ENCODE measurements at regions not wholly inside any gene's neighbourhood (a gene's known extent, or its start where the extent isn't known, plus 50 kb on each side); places are given as distances from the start of the nearest gene placed in this dataset.

DNA sequence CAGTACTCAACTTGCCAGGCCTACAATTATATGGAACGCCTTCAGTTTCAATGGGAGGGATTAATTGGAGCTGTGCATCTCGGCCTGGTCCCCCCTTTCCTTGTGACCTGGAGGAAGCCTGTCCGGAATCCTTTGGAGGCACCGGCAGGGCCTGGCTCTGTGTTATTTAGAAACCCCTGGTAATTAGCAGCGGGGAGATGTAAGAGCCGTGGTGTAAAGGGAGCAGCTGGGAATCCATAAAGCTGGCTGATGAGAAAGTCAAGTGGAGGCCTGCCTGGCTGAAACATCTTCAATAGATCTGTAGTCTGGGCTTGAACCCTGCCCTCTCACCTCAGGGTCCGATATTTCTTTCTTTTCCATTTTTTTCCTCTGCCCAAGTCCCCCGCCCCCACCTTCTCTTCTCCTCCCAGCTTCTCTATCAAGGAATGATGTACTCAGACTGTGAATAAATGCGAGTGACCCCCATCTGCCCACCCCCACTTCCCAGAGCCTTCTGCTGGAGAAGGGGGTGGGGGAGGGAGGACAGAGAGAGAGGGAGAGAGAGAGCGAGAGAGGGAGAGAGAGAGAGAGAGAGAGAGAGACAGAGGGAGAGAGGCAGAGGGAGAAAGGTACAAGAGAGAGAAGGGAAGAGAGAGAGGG lies 495.5 kb upstream of the ZFHX3 start:
- WGBS, 2 experiments (ENCODE audit: extremely low coverage in 2 of 2, insufficient read length in 1 of 2), result no CpG with 5 or more reads among the region's 10 CpGs
- no TSS peak for BruUV-seq (replicated peaks)
- H2BK20ac ChIP-seq (ENCODE audit: low read depth, low read length), result no peak overlapping the region
- no peaks in the 10 kb centered on the region for H3K4me1 ChIP-seq (ENCODE audit: control insufficient read depth, insufficient read depth, low read length)
- H2AK9ac ChIP-seq (replicated peaks; ENCODE audit: low read depth, low read length, poor library complexity), result no peak overlapping the region
- H3K23ac ChIP-seq (ENCODE audit: low read depth, low read length), result no peak overlapping the region
- dilution Hi-C loops (cut with HindIII; ENCODE audit: low sequenced_read_pairs, unreplicated experiment), result no loop called here
- in situ Hi-C loops (cut with MboI; ENCODE audit: low sequenced_read_pairs), result no loop called here
- ChIA-PET CTCF (interaction anchor here (0.6 kb wide), 1 partner anchor 731 kb away, joined by 5 read pairs; no protein-coding TSS in a partner anchor), POLR2A (ENCODE audit: unreplicated experiment) (no interaction called here)
- H3K56ac ChIP-seq (ENCODE audit: extremely low read depth, insufficient read depth, low read length), result no peak overlapping the region
- no peaks in the 10 kb centered on the region for H3K9me1 ChIP-seq (ENCODE audit: insufficient read depth, low read length)
- TF ChIP-seq RFX5 (IDR thresholded peaks at IDR 0.05; ENCODE audit: low read depth, low read length) (no peak), NFE2L2 (IDR thresholded peaks at IDR 0.05; ENCODE audit: low read depth, low read length) (no peak), RAD21 (IDR thresholded peaks at IDR 0.05; ENCODE audit: low read length) (no peak), BHLHE40 (IDR thresholded peaks at IDR 0.05; ENCODE audit: low read depth, low read length) (no peak), CTCF (conservative IDR thresholded peaks at IDR 0.05; ENCODE audit: low read depth, low read length) (no peak), SMC3 (IDR thresholded peaks at IDR 0.05; ENCODE audit: low read depth, low read length) (no peak), CHD1 (IDR thresholded peaks at IDR 0.05; ENCODE audit: low read depth, low read length) (no peak), POLR2A (IDR thresholded peaks at IDR 0.05; ENCODE audit: low read depth, low read length) (no peak), FOS (IDR thresholded peaks at IDR 0.05; ENCODE audit: low read depth, low read length) (no peak), MAZ (IDR thresholded peaks at IDR 0.05; ENCODE audit: borderline replicate concordance, low read depth, low read length) (no peak), ELK1 (IDR thresholded peaks at IDR 0.05; ENCODE audit: borderline replicate concordance, low read depth, low read length) (no peak), CEBPB (IDR thresholded peaks at IDR 0.05; ENCODE audit: low read depth, low read length) (no peak), USF2 (IDR thresholded peaks at IDR 0.05; ENCODE audit: low read depth, low read length) (no peak), RCOR1 (IDR thresholded peaks at IDR 0.05; ENCODE audit: insufficient replicate concordance, low read length) (no peak), MXI1 (IDR thresholded peaks at IDR 0.05; ENCODE audit: borderline replicate concordance, low read depth, low read length) (no peak)
- no peak overlapping the region for H3K27ac ChIP-seq (ENCODE audit: insufficient read depth, low read length)
- no peak overlapping the region for H3K9ac ChIP-seq (ENCODE audit: low read depth, low read length)
- H4K20me1 ChIP-seq (ENCODE audit: insufficient read depth, low read length), result no peaks in the 10 kb centered on the region
- no peak overlapping the region for H4K91ac ChIP-seq (ENCODE audit: insufficient read depth, low read depth, low read length)
- H3K9me3 ChIP-seq (ENCODE audit: control insufficient read depth, insufficient read depth, low read length), result no peaks in the 10 kb centered on the region; the same call in 1 of the 2 replicates
- intact Hi-C loops (cut with micrococcal nuclease), result no loop called here
- H3K27me3 ChIP-seq (ENCODE audit: control insufficient read depth, insufficient read depth, low read length), result peaks cover 7% of the 10 kb centered on the region; the same call in 1 of the 2 replicates
- DNase-seq (no peak), ATAC-seq (ENCODE audit: low read depth) (no peak)
- H2AK5ac ChIP-seq (ENCODE audit: low read depth, low read length), result no peak overlapping the region
- no peak overlapping the region for H4K5ac ChIP-seq (ENCODE audit: low read depth, low read length)
- H3K4me3 ChIP-seq (ENCODE audit: insufficient read depth, low read depth, low read length), result no peak overlapping the region
- H2BK5ac ChIP-seq (ENCODE audit: low read depth, low read length, poor library complexity, severe bottlenecking), result no peak overlapping the region
- H2BK15ac ChIP-seq (ENCODE audit: low read depth, low read length), result no peak overlapping the region
- no peak overlapping the region for H3K18ac ChIP-seq (ENCODE audit: low read depth, low read length)
- H2BK120ac ChIP-seq (ENCODE audit: low read depth, low read length), result no peak overlapping the region
- H3K4me2 ChIP-seq (ENCODE audit: low read depth, low read length), result no peak overlapping the region
- no peak overlapping the region for H3K14ac ChIP-seq (replicated peaks; ENCODE audit: low read depth, low read length)
- H3K4ac ChIP-seq (ENCODE audit: low read depth, low read length), result no peak overlapping the region
- H2AFZ ChIP-seq (replicated peaks; ENCODE audit: low read length, poor library complexity), result no peak overlapping the region
- H3K79me1 ChIP-seq (ENCODE audit: low read depth in 1 of 2, low read length in 2 of 2), result no peaks in the 10 kb centered on the region
- no peak overlapping the region for H4K8ac ChIP-seq (ENCODE audit: low read depth in 2 of 2, low read length in 2 of 2)
- H3K36me3 ChIP-seq (ENCODE audit: control insufficient read depth, insufficient read depth, low read length), result no peaks in the 10 kb centered on the region
